HG03520 (cell line): ENCODE measurements at regions not wholly inside any gene's neighbourhood (a gene's known extent, or its start where the extent isn't known, plus 50 kb on each side); places are given as distances from the start of the nearest gene placed in this dataset.

Experiments
- ATAC-seq: cut with Tn5 transposase; IDR thresholded peaks from one replicate; pipeline ENCODE4 v1.9.1; 2021; ENCODE audit warnings: mild to moderate bottlenecking, moderate library complexity; ENCODE audit not compliant: unreplicated experiment

- no peak for ATAC-seq
These were observed 411.1 kb upstream of the SPOCK3 start for GRCh38 chr4:167645358-167645757.

DNA sequence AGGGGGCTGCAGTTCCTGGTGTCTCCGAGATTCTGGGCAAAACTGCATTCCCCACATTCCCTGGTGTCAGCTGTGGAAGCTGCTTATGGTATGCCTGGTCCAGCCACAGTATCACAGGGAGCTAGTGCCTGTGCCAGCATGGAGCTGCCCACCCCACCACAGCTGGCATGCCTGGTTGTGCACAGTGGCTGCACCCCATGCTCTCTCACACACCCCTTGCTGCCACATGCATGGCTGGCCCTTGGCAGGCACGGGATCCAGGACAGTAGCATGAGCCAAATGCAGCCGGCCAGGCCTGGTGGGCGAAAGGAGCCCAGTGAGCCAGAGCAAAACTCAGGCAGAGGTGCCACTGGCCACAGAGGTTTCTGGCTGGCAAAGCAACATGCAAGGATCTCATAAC lies 418.0 kb upstream of the SPOCK3 start:
- ATAC-seq, result no peak

- no peak for ATAC-seq
These were observed 403.6 kb upstream of the ANXA10 start for GRCh38 chr4:167688660-167689142.

- no peak for ATAC-seq
These were observed 389.9 kb upstream of the ANXA10 start for GRCh38 chr4:167702391-167702790.

- no peak for ATAC-seq
These were observed 380.8 kb upstream of the ANXA10 start for GRCh38 chr4:167711517-167711916.

DNA sequence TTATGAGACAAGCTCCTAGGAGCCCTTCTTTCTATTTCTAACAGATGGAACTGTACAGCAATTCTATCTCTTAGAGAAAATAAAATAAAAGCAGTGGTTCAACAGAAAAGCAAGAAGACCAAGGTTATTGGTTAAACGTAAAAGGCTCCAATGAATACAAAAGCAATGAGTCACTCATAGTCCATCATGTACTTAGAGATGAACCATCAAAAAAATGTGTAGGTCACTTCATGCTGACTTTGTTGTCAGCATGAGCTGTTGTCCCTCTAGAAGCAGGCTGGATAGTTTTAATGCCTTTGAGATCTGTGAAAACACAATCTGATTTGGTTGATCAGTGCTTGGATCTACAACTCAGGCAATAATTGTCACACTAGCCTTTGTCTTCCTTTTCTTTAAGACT lies 378.6 kb upstream of the ANXA10 start:
- no peak for ATAC-seq

GRCh38 chr4:167715176-167715575 lies 377.2 kb upstream of the ANXA10 start:
- ATAC-seq, result no peak

- no peak for ATAC-seq
These were observed 374.8 kb upstream of the ANXA10 start for GRCh38 chr4:167717495-167717894.

DNA sequence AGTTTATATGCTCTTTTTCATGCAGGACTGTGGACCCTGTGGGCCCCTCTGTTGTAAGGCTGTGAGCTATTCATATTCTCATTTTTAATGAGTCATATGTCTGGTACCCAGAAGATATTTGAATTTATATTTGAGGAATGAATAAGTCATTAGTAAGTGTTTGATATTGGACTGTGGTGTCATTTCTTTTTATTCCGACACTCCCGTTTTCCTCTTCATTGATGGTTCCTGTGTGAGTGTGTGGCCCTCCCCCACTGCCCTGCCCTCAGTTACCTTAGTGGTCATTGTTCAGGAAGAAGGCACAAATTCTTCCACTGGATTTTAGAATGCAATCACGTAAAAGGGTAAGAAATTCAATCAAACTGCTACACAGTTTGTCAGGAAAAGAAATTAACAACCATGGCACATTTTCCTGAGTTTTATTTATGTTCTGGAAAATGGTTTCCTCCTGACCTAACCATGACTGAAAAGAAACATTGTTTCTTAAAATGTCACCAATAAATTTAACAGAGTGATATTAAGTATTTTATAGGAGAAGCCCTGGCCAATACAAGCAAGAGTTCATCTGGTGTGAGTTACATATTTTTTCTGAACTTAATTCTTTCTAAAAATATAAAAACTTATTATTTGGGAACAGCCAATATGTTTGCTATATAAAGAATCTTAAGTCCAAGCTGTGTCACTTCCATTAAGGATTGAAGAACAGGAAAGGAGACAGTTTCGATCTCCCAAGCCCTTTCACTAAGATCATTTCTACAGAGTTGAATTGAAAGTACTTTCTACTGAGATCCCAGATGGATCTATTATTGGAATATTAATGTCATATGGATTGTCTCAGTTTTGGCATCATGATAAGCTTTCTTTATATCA lies 370.5 kb upstream of the ANXA10 start:
- no peak for ATAC-seq

GRCh38 chr4:167722487-167722808 lies 369.9 kb upstream of the ANXA10 start:
- no peak for ATAC-seq

DNA sequence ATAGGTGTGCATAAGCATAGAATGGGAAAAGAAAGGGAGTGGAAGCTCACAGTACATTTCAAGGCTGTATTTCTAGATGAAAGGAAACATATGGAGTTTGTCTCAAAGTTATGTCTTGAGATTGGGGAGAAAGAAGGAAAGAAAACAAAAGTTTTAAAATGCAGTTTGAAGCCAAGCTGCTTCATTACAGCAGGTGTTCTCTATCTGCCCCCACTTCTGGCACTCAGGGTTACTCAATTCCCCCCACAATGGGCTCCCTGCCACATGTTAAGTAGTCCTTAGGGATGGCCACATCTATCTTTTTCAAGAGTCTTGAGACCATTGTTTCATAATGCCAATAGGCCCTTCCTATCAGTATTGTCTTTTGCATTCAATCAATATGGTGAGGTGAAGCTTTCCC lies 367.4 kb upstream of the ANXA10 start:
- no peak for ATAC-seq

DNA sequence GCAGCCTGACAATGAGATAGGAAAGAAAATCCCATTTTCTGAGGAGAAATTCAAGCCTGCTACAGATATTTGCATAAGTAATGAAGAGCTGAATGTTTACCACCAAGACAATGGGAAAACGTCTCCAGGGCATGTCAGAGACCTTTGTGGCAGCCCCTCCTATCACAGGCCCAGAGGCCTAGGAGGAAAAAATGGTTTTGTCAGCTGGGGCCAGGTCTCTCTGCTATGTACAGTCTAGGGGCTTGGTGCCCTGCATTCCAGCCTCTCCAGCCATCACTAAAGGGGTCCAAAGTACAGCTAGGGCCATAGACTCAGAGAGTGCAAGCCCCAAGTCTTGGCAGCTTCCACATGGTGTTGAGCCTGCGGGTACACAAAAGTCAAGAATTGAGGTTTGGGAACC lies 361.6 kb upstream of the ANXA10 start:
- no peak for ATAC-seq

DNA sequence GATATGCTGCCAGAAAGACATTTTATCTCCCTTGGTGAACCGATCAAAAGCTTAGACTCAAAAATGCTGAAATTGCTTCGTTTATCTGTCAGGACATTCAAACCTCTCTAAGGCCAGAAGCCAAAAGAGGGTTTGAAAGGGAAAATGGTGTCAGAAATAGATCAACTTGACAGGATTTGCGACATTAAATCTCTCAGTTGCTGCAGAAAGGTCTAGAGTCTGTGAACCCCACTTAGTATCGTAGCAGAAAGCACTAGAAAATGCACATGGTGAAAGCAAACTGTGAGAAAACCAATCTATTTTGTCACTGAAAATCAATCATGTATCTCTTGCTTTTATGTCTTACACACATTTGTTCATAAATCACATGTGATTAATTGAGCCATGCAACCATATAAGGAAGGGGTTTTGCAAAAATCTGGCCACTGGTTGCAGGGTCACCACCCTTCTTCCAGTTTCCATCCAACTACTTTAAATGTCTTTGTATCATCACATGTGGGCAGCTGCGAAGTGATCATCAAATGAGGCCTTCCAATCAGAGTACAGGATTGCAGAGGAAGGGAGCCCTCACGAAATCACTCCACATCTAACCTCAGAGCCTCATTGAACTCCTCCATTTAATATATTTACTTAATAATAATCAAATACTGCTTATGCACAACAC lies 347.2 kb upstream of the ANXA10 start:
- ATAC-seq, result no peak

DNA sequence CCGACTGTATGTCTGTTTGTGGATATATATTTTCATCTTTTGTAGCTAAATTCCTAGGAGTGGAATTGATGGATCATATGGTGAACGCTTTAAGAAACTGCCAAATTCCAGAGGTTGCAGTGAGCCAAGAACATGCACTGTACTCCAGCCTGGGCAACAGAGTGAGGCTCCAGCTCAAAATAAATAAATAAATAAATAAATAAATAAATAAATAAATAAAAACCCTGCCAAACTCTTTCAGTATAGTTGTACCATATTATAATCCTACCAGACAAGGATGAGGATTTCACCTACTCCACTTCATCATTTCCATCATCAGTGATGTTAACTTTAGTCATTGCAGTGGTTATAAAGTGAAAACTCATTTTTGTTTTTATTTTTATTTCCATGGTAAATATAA lies 325.1 kb upstream of the ANXA10 start:
- no peak for ATAC-seq

DNA sequence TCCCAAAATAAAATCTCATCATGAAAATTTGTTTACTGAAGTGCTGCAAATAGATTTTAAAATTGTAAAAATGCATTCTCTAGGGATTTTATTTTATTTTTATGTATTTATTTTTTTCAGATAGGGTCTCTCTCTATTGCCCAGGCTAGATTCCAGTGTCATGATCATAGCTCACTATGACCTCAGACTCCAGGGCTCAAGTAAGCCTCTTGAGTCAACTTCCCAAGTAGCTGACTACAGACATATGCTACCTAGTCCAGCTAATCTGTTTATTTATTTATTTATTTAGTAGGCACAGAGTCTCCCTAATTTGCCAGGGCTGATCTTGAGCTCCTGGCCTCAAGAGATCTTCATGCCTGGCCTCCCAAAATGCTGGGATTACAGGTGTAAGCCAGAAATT lies 317.7 kb upstream of the ANXA10 start:
- ATAC-seq, result no peak

- no peak for ATAC-seq
These were observed 317.0 kb upstream of the ANXA10 start for GRCh38 chr4:167775375-167775774.

- ATAC-seq, result no peak
These were observed 313.1 kb upstream of the ANXA10 start for GRCh38 chr4:167779280-167779679.

- no peak for ATAC-seq
These were observed 312.5 kb upstream of the ANXA10 start for GRCh38 chr4:167779864-167780263.

DNA sequence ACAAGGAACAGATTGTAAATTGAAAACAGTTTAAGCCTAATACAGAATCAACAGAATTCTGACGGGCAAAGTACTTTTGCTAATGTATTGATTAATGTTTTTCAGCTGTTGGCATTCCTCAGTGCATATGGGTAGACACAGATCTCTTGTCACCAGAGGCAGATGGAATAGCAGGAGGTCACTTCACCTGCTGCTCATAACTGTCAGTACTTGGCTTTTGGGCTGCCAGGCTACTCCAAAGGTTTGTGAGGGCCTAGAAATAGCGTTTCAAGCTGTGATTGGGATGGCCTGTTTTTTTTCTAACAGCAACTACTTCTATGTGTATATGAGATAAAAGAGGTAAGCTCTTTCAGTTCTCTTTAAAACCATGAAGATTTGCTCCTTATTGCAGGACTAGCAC lies 307.5 kb upstream of the ANXA10 start:
- ATAC-seq, result no peak

GRCh38 chr4:167785523-167785922 lies 306.8 kb upstream of the ANXA10 start:
- ATAC-seq, result no peak

DNA sequence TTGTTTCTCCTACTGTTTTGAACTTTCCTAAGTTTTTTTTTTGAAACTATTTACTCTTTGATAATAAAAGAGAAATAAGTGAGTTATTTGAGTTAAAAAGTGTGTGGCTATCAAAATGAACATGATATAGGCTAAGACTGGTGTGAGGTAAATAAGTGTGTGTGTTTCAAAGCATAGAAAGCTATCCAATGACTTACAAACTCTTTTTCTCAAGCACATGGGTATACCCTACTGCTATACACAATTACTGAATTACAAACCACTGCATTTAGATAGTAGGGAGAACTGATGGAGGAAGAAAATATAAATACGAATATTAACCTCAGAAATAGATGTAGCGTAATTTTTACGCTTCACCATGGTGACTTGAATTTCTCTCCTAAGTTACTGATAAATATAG lies 305.8 kb upstream of the ANXA10 start:
- ATAC-seq, result no peak

DNA sequence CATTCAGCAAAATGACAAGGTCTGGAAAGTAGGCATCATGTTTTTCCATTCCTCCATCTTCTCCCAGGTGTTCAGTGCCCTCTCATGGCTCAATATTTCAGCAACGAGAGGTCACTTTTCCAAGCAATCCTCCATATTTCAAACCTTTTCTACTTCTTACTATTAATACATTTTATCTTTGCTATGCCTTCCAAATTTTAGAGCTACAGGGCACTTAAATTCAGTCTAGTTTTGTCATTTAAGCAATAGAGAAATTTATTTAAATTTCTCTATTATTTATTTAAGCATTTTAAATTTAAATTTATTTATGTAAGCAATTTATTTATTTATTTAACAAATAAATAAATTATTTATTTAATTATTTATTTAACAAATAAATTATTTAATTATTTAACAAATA lies 305.1 kb upstream of the ANXA10 start:
- no peak for ATAC-seq
